Heart left ventricle (tissue), 13 donors: ENCODE measurements at regions not wholly inside any gene's neighbourhood (a gene's known extent, or its start where the extent isn't known, plus 50 kb on each side); places are given as distances from the start of the nearest gene placed in this dataset.

Experiments used
- CTCF ChIP-seq, 12 donors: fragments of 200-600 bp; sonication (generic) in 4 of 12; IDR thresholded peaks; one replicate each; pipeline versions ENCODE4 v1.5.0 to v1.8.0; 2018 to 2022; ENCODE audit warnings: antibody characterized with exemption in 12 of 12, mild to moderate bottlenecking in 5 of 12
- POLR2A ChIP-seq, 2 donors: fragments of 450-650 bp; IDR thresholded peaks; one replicate each; pipeline ENCODE4 v1.6.1; 2017; ENCODE audit warnings: antibody characterized with exemption in 2 of 2, mild to moderate bottlenecking in 2 of 2, moderate library complexity in 2 of 2
- donor health status: ischemic (EF 13 %, LVEDD 7.1; RV severe dilation, severe dysfunction).
- donor health status: DM: no; HTN: yes; CAD: no.
- donor health status: DM: no; HTN: no; CAD: no.
- donor health status: ischemic (EF 25% LVEDD 6.9; RV normal size, moderate dysfunction).
- donor health status: ischemic (EF 25% LVEDD 5.7; RV mildly dilated, moderate dysfunction).
- donor health status: ischemic (EF 35%, LVEDD 5.7; RV mildly dilated, moderate dysfunction).
- donor health status: nonischemic (EF 11% LVEDD 7.7; RV severe dilation, severe dysfunction).
- donor health status: DM: yes; HTN: yes; CAD: no.
- donor health status: PGD.
- donor health status: ischemic (EF 29% LVEDD 5.4; RV normal size, mild dysfunction).
- donor health status: nonischemic (EF 23%, LVEDD 6.1; RV moderate dilation, normal function).

GRCh38 chr2:2663401-2664036, 332.4 kb upstream of the MYT1L start:
- no peak for TF ChIP-seq POLR2A (IDR thresholded peaks at IDR 0.05)
- no peak for TF ChIP-seq CTCF (IDR thresholded peaks at IDR 0.05)
